HG03442 (cell line): ENCODE measurements at regions not wholly inside any gene's neighbourhood (a gene's known extent, or its start where the extent isn't known, plus 50 kb on each side); places are given as distances from the start of the nearest gene placed in this dataset.
"Not testable (repeated sequence)": the region's sequence is repeated elsewhere in the genome, so short reads cannot be mapped to it uniquely, and the experiment has no call there.

Experiments
- ATAC-seq: cut with Tn5 transposase; IDR thresholded peaks from one replicate; pipeline ENCODE4 v1.9.1; 2021; ENCODE audit warnings: mild to moderate bottlenecking, moderate library complexity; ENCODE audit not compliant: unreplicated experiment

DNA sequence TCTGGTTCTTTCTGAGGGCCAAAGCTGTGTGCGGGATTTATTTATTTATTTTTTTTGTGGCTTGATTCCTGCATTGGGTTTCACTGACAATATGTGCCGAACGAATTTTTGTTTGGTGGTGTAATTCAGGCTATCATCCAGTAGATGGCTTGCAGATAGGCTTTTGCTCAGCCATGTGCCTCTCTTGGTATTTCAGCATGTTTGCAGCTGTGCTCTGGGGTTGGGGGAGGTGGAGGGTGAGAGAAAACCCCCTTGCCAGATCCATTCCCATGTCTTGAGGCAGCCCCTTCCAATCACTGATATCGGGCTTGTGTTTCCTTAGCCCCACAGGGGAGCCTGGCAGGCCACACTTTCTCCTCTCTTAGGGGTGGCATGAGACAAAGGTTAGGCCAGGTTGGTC is 302.4 kb downstream of the PTGER3 start:
- ATAC-seq, result no peak

DNA sequence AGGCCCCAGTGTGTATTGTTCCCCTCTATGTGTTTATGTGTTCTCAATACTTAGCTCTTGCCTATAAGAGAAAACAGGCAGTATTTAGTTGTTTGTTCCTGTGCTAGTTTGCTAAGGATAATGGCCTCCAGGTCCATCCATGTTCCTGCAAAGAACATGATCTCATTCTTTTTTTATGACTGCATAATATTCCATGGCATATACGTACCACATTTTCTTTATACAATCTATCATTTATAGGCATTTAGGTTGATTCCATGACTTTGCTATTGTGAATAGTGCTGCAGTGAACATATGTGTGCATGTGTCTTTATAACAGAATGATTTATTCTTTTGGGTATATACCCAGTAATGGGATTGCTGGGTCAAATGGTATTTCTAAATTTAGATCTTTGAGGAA is 301.6 kb downstream of the PTGER3 start:
- not testable (repeated sequence) for ATAC-seq

DNA sequence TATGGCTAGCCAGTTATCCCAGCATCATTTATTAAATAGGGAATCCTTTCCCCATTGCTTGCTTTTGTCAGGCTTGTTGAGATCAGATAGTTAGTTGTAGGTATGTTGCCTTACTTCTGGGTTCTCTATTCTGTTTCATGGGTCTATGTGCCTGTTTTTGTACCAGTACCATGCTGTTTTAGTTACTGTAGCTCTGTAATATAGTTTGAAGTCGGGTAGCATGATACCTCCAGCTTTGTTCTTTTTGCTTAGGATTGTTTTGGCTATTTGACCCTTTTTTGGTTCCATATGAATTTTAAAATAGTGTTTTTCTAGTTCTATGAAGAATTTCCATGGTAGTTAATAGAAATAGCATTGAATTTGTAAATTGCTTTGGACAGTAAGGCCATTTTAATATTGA is 300.5 kb downstream of the PTGER3 start:
- not testable (repeated sequence) for ATAC-seq

DNA sequence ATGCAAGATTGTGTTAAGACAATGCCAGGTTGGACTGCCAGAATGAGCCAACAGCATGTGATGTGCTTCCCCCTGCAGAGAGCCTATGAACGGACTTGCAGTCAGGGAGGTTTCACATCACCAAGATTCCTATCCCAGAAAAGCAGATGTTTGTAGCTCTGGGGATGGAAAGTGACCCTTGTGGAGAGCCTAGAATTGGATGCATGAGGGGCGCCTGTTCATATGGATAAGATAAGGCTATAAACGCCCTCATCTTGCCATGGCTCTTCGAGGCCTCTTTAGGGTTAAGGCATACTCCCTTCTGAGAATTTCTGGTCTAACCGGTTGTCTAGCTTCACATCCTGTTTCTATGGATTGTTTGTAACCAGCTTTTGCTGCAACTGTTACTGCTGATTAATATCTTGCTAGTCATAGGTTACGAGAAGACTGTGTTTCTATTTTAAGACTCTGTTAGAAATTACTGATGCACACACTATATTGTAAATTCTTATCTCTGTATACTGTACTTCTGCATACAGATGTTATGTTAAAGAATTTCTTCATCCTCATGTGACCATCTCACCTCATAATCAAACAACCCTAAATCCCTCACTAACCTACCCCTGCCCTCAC is 295.8 kb downstream of the PTGER3 start:
- ATAC-seq, result not testable (repeated sequence)

DNA sequence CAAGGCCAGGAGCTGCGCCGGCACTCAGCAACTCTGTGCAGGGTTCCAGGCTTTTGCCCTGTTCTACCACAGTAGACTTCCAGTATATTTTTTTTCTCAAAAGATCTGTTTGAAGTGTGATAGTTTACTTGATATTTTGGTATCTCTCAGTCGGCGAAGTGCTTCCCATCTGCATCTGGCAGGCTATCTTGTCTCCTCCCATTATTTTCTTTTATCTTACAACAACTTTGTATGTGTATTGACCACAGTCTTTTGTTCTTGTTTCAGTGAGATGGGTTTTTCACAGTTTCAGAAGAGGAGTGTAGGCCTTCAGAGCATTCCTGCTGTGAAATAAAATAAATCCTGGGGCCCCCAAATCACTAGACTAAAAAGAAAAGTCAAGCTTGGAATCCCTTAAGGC is 292.9 kb downstream of the PTGER3 start:
- no peak for ATAC-seq

DNA sequence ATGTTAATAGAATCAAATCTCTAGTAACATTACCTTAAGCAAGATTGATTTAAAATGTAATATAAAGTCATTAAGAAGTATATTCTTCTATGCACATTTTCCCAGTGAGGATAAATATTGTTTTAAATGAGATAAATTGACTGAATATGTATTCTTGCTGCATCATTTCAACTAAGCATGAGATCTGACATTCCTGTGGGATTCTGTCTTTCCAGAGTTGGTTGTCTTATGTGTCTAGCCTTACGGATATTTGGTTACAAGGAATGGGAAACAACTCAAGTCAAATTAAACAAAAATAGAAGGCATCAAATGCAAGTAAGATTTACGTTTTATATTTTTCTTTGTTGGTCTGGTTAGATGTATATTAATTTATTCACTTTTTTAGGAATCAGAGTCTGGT is 287.5 kb downstream of the PTGER3 start:
- no peak for ATAC-seq

DNA sequence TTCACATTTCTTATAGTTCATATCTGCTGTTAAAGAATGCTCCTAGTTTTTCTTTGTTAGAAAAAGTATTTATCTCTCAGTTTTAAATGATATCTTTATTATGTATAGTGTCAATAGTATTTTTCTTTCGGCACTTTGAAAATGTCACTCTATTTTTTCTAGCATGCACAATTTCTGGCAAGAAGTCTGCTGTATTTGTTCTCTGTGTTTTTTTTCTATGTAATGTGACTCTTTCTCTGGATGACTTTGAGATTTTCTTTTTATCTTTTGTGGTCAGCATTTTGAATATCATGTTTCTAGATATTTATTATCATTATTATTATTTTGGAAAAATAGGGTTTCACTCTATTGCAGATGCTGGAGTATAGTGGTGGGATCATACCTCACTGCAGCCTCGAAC is 285.2 kb downstream of the PTGER3 start:
- ATAC-seq, result no peak

DNA sequence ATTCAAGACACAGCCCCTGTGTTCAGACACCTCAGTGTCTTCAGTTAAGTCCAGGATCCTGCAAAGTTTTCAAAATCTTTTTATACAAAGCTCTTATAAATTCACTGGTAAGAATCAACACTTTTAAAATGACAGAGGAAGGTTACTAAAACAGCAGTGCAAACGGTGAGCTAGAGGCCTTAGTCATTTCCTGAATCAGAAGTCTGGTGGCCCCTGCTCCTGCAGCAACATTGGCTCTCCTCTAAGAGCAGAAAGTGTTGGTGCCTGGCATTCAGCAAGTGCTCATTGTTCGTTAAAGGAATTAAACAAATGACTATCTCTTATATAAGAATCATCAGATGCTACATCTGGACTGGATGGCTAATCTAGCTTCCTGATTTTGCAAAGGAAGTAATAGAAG is 282.9 kb downstream of the PTGER3 start:
- no peak for ATAC-seq

DNA sequence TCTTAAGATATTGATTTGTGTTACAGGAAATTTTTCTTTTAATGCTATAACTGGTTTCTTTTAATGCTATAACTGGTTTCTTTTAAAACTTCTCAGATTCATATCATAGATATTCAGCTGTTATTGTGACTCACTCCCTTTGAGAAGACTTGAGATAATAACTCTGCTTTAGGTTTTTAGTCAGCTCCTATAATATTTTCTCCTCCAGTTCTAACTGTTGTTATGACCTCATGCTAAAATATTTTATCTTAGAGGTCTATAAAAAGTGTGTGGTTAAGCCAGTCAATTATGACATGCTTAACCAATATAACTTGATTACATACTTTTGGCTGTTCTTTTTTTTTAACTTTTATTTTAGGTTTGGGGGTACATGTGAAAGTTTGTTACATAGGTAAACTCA is 280.2 kb downstream of the PTGER3 start:
- no peak for ATAC-seq

DNA sequence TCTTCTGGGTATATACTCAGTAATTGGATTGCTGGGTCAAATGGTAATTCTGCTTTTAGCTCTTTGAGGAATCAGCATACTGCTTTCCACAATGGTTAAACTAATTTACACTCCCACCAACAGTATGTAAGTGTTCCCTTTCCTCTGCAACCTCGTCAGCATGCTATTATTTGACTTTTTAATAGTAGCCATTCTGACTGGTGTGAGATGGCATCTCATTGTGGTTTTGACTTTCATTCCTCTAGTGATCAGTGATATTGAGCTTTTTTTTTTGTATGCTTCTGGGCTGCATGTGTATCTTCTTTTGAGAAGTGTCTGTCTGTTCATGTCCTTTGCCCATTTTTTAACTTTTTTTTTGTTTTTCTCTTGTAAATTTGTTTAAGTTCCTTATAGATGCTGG is 279.4 kb downstream of the PTGER3 start:
- no peak for ATAC-seq

DNA sequence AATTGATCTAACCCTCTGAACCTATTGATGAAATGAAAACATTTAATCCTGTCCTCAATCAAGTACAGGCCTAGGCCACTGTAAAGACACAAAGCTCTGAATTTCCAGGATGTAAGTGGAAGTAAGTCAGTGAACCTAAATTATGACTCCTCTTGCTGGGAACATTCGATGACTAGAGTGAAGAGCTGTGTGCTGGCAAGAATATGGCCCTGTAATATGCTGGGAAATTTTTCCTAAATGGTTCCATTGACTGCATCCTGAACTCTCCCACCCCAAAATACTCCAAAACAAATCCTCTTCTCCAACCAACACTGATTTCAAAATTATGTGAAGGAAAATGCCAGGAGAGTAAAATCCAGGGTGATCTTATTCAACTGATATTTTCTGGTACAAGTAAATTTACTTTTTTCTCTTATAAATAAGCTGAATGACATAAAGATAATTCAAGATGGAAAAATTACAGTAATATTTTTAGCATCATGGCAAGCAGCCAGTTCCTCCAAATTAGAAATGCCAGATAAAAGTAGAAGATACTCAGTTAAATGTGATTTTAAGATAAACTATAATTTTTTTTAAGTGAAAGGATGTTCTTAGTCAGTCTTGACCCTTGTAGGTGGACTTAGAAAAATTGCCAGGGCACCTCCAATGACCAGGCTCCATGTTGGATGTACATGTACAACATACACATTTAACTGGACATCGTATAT is 269.4 kb downstream of the PTGER3 start:
- no peak for ATAC-seq

DNA sequence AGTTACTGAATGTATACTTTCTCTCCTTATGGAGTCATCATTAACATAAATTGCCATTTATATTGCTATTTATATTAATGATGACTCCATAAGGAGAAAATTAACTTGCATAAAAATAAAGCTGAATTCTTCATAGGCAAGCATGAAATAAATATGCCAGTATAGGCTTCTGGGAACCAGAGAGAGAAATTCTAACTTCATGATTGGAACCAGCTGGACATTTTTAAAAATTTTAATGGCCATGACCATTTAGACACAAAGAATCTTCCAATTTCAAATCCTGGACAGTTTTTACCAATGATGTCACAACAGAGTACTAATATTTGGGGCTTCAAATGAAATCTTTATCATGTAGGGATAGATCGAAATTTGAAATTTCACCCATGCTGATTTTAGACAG is 268.7 kb downstream of the PTGER3 start:
- no peak for ATAC-seq

DNA sequence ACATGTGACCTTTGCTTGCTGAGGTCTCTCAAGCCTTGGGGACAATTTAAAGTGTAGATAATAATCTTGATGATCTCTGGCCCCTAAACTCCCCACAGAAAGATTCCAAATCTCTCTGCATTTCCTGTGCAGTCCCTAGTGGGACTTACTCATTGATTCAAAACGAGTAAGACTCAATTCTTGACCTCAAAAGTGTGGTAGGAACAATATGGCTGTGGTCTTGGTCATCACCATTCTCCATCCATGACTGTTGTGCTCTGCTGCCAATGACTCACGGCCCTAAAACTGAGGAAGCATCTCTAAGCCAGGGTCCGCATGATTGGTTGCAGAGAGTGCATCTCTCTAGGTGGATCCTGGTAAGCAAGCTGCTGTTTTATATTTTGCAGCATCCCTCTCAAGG is 268.0 kb downstream of the PTGER3 start:
- no peak for ATAC-seq

DNA sequence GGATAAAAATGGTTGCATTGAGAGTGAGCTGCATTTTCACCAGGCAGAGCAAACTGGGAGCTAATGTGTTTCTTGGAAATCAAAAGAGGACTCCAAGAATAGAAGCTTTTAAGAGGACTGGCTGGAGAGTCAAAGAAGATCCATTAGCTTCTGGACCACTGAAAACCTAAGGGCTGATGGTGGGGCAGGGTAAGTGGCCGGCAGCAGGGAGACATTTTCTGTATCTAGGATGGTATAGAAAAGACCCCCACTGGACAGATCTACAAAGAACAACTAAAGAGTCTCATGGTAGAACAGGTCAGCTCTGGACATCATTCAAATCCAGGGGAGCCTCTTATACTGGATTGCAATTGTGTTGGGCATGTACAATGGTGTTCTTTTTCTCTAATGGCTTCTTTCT is 262.3 kb downstream of the PTGER3 start:
- ATAC-seq, result no peak

DNA sequence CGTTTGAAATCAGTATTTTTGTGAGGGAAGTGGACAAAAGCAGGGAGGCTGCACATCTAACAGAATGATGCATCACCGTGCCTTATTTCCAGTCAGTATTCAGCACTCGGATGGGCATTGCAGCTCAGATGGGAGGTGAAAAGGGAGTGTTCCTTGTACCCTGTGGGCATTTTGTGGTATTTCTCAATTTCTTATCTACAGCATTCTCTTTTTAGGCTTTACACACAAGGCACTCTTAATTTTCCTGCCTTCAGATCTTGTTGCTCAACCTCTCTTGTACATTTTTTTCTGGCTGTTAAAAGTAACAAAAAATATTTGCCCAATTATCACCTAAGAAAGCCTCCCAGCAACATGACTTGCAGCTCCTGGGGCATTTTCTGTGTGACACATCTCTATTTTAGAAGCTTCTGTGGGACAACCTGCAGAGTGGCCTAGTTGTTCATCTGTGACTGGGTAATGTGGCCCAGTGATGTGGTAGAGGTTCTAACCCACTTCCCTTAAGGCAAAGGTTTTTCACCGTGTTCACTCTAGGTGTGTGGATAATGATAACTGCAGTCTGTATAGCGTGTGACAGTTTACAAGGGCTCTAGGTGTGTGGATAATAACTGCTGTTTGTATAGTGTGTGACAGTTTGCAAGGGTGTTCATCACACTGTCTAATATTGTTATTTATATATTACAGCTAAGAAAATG is 257.2 kb downstream of the PTGER3 start:
- ATAC-seq, result no peak

DNA sequence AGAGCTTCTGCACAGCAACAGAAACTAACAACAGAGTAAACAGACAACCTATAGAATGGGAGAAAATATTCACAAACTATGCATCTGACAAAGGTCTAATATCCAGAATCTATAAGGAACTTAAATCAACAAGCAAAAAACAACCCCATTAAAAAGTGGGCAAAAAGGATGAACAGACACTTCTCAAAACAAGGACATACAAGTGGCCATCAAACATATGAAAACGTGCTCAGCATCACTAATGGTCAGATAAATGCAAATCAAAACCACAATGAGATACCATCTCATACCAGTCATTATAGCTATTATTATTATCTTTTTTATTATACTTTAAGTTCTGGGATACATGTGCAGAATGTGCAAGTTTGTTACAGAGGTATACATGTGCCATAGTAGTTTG is 252.6 kb downstream of the PTGER3 start:
- not testable (repeated sequence) for ATAC-seq

DNA sequence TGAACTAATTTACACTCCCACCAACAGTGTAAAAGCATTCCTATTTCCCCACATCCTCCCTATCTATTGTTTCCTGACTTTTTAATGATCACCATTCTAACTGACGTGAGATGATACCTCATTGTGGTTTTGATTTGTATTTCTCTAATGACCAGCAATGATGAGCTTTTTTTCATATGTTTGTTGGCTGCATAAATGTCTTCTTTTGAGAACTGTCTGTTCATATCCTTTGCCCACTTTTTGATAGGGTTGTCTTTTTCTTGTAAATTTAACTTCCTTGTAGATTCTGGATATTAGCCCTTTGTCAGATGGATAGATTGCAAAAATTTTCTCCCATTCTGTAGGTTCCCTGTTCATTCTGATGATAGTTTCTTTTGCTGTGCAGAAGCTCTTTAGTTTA is 251.3 kb downstream of the PTGER3 start:
- not testable (repeated sequence) for ATAC-seq

DNA sequence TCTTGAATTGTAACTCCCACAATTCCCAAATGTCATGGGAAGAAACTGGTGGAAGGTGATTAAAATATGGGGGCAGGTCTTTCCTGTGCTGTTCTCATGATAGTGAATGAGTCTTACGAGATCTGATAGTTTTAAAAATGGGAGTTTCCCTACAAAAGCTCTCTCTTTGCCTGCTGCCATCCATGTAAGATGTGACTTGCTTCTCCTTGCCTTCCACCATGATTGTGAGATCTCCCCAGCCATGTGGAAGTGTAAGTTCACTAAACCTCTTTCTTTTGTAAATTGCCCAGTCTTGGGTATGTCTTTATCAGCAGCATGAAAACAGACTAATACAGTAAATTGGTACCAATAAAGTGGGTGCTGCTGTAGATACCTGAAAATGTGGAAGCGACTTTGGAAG is 245.0 kb downstream of the PTGER3 start:
- ATAC-seq, result not testable (repeated sequence)

DNA sequence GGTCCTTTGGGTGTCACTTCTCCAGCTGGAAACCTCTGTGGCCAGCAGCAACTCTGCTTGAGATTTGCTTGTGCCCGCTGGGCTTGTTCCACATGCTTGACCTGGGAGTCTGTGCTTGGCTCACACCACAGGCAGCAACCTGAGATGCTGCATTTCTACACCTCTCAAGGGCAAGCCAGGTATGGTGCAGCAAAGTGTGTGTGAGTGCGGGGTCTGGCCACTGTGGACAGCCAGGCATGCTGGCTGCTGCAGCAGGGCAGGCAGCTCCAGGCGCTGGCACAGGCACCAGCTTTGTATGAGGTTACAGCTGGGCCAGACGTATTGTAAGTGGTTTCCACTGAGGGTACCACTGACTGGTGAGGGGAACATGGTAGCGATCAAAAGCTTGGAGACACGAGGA is 242.0 kb downstream of the PTGER3 start:
- no peak for ATAC-seq

DNA sequence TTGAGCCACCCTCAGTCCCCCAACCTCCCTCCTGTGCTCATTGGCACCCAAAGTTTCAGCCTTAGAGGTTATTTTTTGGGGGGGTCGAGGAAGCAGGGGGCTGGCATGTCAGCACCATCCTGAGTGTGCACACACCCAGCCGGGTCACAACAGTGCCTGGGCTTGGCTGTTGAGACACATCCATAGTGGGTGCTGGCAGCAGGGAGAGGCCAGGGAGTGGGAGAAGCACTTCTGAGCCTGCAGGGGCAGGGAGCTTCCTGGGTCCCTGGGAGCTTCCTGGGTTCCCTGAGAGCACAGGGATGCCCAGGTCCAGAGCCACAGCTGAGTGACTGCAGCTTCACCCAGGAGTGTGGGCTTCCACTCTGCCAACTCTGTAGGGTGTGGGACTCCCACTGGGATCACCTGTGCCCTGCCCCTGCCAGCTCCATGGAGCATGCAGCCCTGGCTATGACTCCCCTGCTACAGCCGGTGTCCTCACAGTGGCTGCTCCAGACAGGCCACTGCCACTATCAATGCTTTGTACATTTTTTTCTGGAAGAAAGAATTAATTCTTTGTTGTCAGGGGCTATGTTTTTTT is 240.4 kb downstream of the PTGER3 start:
- no peak for ATAC-seq

DNA sequence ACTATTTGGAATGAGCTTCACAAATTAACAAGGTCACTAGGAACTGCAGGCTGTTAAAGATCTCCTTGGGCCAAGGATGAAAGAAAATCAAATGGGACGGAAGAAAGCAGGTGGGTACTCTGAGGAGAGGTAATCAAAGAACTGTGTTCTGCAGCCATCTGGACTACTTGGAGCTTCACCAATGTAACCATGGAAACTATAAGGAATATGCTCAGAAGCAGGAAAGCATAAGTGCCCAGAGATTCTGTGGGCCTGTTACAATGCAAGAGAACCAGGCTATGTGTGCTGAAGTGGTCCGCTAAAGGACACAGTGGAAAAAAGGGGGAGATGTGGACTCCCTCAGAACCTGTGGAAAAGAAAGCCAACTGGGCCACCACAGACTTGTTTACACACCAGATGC is 238.5 kb downstream of the PTGER3 start:
- ATAC-seq, result no peak

DNA sequence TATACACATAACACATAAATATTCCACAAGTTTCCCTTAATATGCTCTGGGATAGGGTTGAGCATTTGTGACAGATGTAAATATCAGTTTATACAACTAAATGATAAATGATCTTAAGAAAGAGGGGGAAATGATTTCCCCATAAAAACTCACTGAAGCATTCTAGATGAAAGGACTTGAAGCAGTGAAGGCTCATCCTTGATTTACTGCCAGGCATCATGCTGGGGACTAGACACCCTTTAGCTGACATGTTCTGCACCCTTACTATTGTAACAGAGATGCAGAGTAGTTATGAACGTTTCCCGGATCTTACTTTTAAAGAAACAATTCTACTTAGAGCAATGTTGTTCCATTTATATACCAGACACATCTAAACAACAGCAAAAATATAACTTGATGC is 235.8 kb downstream of the PTGER3 start:
- no peak for ATAC-seq
